SH-SY5Y (cell line): ENCODE measurements at regions not wholly inside any gene's neighbourhood (a gene's known extent, or its start where the extent isn't known, plus 50 kb on each side); places are given as distances from the start of the nearest gene placed in this dataset.

Source experiments
- GATA2 ChIP-seq: IDR thresholded peaks from 2 replicates; pipeline ENCODE4 v1.6.1; 2011; ENCODE audit warnings: mild to moderate bottlenecking, low read depth, low read length
- GATA3 ChIP-seq: IDR thresholded peaks from 2 replicates; pipeline ENCODE4 v1.6.1; 2011; ENCODE audit warnings: low read depth, mild to moderate bottlenecking, low read length, moderate library complexity

GRCh38 chr2:217732992-217733391, 269.8 kb downstream of the TNS1 start:
- TF ChIP-seq GATA2 (no peak), GATA3 (no peak)

GRCh38 chr2:217731805-217732204, 271.0 kb downstream of the TNS1 start:
- no peak for TF ChIP-seq GATA3
- no peak for TF ChIP-seq GATA2

GRCh38 chr2:217729421-217730053, 273.3 kb downstream of the TNS1 start:
- no peak for TF ChIP-seq GATA3
- no peak for TF ChIP-seq GATA2

GRCh38 chr2:217727801-217728200, 275.0 kb downstream of the TNS1 start:
- no peak for TF ChIP-seq GATA2
- TF ChIP-seq GATA3: no peak

GRCh38 chr2:217725409-217725808, 277.4 kb downstream of the TNS1 start:
- TF ChIP-seq GATA3: no peak
- TF ChIP-seq GATA2: no peak

- no peak for TF ChIP-seq GATA3
- TF ChIP-seq GATA2: no peak
Measured at GRCh38 chr2:217724471-217724870, 278.3 kb downstream of the TNS1 start.

- no peak for TF ChIP-seq GATA3
- TF ChIP-seq GATA2: no peak
Measured at GRCh38 chr2:217723981-217724380, 278.8 kb downstream of the TNS1 start.

- peak; percentile 70 for TF ChIP-seq GATA2
- TF ChIP-seq GATA3: 0 out of 2 replicates have a peak, but pooled peaks have one; percentile 61
Measured at GRCh38 chr2:217722883-217723472, 279.8 kb downstream of the TNS1 start.

- TF ChIP-seq GATA2: no peak
Measured at GRCh38 chr2:217717646-217718045, 285.1 kb downstream of the TNS1 start.

GRCh38 chr2:217715484-217715883, 287.3 kb downstream of the TNS1 start:
- TF ChIP-seq GATA2 (no peak), GATA3 (no peak)

GRCh38 chr2:217714287-217714751, 288.5 kb downstream of the TNS1 start:
- no peak for TF ChIP-seq GATA2
- TF ChIP-seq GATA3: no peak

GRCh38 chr2:217713395-217714286, 289.2 kb downstream of the TNS1 start:
- TF ChIP-seq GATA2 (peak; percentile 87), GATA3 (no peak)

GRCh38 chr2:217712431-217712830, 290.4 kb downstream of the TNS1 start:
- no peak for TF ChIP-seq GATA3
- TF ChIP-seq GATA2: no peak

GRCh38 chr2:217711188-217711587, 291.6 kb downstream of the TNS1 start:
- no peak for TF ChIP-seq GATA3
- no peak for TF ChIP-seq GATA2

- TF ChIP-seq GATA3: no peak
- TF ChIP-seq GATA2: no peak
Measured at GRCh38 chr2:217710211-217710765, 292.5 kb downstream of the TNS1 start.
